ENCODE measurements at regions not wholly inside any gene's neighbourhood (a gene's known extent, or its start where the extent isn't known, plus 50 kb on each side); places are given as distances from the start of the nearest gene placed in this dataset.

GRCh38 chr12:126519833-126520232 lies 1454.6 kb downstream of the AACS start:
- Histone ChIP-seq H3K27ac (ENCODE audit: insufficient read depth, low read length, poor library complexity, severe bottlenecking) (no peak overlapping the region), H3K36me3 (ENCODE audit: control insufficient read depth, insufficient read depth, low read length) (no peaks in the 10 kb centered on the region), H3K9me3 (ENCODE audit: control insufficient read depth, low read length) (no peaks in the 10 kb centered on the region), H3K4me1 (ENCODE audit: control insufficient read depth, insufficient read depth, low read length, poor library complexity, severe bottlenecking) (no peaks in the 10 kb centered on the region), H3K27me3 (replicated peaks; ENCODE audit: control insufficient read depth, insufficient read depth, low read length, poor library complexity, severe bottlenecking) (no peaks in the 10 kb centered on the region), H3K4me3 (ENCODE audit: insufficient read depth, low read depth, low read length, poor library complexity, severe bottlenecking) (no peak overlapping the region)
- DNase-seq = no peak

DNA sequence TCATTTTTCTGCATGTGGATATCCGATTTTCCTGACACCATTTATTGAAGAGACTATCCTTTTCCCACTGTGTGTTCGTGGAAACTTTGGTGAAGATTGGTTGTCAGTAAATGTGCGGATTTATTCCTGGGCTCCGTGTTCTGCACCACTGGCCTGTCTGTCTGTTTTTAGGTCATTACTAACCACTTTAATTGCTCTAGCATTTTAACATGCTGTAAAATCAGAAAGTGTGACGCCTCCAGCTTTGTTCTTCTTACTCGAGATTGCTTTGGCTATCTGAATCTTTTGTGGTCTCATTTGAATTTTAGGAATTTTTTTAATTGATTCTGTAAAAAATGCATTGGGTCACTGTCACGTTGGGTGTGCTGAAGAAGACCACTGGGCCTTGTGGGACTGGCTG lies 1458.7 kb downstream of the AACS start:
- no peak overlapping the region for H3K4me3 ChIP-seq (ENCODE audit: insufficient read depth, low read depth, low read length, poor library complexity, severe bottlenecking)
- H3K27me3 ChIP-seq (replicated peaks; ENCODE audit: control insufficient read depth, insufficient read depth, low read length, poor library complexity, severe bottlenecking) = no peaks in the 10 kb centered on the region
- no peak for DNase-seq
- H3K36me3 ChIP-seq (ENCODE audit: control insufficient read depth, insufficient read depth, low read length) = no peaks in the 10 kb centered on the region
- no peaks in the 10 kb centered on the region for H3K4me1 ChIP-seq (ENCODE audit: control insufficient read depth, insufficient read depth, low read length, poor library complexity, severe bottlenecking)
- no peak overlapping the region for H3K27ac ChIP-seq (ENCODE audit: insufficient read depth, low read length, poor library complexity, severe bottlenecking)
- no peaks in the 10 kb centered on the region for H3K9me3 ChIP-seq (ENCODE audit: control insufficient read depth, low read length)

GRCh38 chr12:126534495-126534894 lies 1469.3 kb downstream of the AACS start:
- Histone ChIP-seq H3K27me3 (replicated peaks; ENCODE audit: control insufficient read depth, insufficient read depth, low read length, poor library complexity, severe bottlenecking) (no peaks in the 10 kb centered on the region), H3K27ac (ENCODE audit: insufficient read depth, low read length, poor library complexity, severe bottlenecking) (no peak overlapping the region), H3K4me3 (ENCODE audit: insufficient read depth, low read depth, low read length, poor library complexity, severe bottlenecking) (no peak overlapping the region), H3K36me3 (ENCODE audit: control insufficient read depth, insufficient read depth, low read length) (no peaks in the 10 kb centered on the region), H3K4me1 (ENCODE audit: control insufficient read depth, insufficient read depth, low read length, poor library complexity, severe bottlenecking) (no peaks in the 10 kb centered on the region), H3K9me3 (ENCODE audit: control insufficient read depth, low read length) (no peaks in the 10 kb centered on the region)
- no peak for DNase-seq

- no peaks in the 10 kb centered on the region for H3K36me3 ChIP-seq (ENCODE audit: control insufficient read depth, insufficient read depth, low read length)
- no peak overlapping the region for H3K4me3 ChIP-seq (ENCODE audit: insufficient read depth, low read depth, low read length, poor library complexity, severe bottlenecking)
- no peaks in the 10 kb centered on the region for H3K4me1 ChIP-seq (ENCODE audit: control insufficient read depth, insufficient read depth, low read length, poor library complexity, severe bottlenecking)
- no peaks in the 10 kb centered on the region for H3K27me3 ChIP-seq (replicated peaks; ENCODE audit: control insufficient read depth, insufficient read depth, low read length, poor library complexity, severe bottlenecking)
- DNase-seq = no peak
- H3K27ac ChIP-seq (ENCODE audit: insufficient read depth, low read length, poor library complexity, severe bottlenecking) = no peak overlapping the region
- no peaks in the 10 kb centered on the region for H3K9me3 ChIP-seq (ENCODE audit: control insufficient read depth, low read length)
Measured at GRCh38 chr12:126534942-126535341, 1469.7 kb downstream of the AACS start.

GRCh38 chr12:126535971-126536370 lies 1470.7 kb downstream of the AACS start:
- no peaks in the 10 kb centered on the region for H3K27me3 ChIP-seq (replicated peaks; ENCODE audit: control insufficient read depth, insufficient read depth, low read length, poor library complexity, severe bottlenecking)
- H3K4me3 ChIP-seq (ENCODE audit: insufficient read depth, low read depth, low read length, poor library complexity, severe bottlenecking) = no peak overlapping the region
- no peaks in the 10 kb centered on the region for H3K9me3 ChIP-seq (ENCODE audit: control insufficient read depth, low read length)
- no peak for DNase-seq
- H3K36me3 ChIP-seq (ENCODE audit: control insufficient read depth, insufficient read depth, low read length) = no peaks in the 10 kb centered on the region
- H3K4me1 ChIP-seq (ENCODE audit: control insufficient read depth, insufficient read depth, low read length, poor library complexity, severe bottlenecking) = no peaks in the 10 kb centered on the region
- no peak overlapping the region for H3K27ac ChIP-seq (ENCODE audit: insufficient read depth, low read length, poor library complexity, severe bottlenecking)

DNA sequence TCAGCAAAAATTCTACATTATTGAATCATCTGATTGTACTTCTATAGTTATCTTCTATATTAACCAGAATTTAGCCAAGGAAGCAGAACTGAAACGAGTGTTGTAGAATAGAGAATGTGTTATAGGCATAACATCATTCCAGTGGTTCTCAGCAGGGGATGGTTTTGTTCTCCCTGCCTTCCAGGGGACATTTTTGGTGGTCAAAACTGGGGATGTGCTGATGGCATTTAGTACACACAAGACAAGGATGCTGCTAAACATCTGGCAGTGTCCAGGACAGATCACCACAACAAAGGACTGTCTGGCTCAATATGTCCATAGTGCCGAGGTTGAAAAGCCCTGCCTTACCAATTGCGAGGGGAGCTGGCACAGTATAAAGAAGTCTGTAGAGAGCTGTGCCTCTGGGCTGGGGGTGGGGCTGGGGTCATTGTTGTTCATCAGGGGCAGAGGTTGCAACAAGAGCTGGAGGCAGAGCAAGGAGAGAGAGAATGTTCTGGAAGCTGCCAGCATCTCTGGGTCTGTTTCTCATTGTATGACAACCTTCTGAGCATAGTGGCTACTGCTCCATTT lies 1472.8 kb downstream of the AACS start:
- H3K36me3 ChIP-seq (ENCODE audit: control insufficient read depth, insufficient read depth, low read length) = no peaks in the 10 kb centered on the region
- no peak for DNase-seq
- no peaks in the 10 kb centered on the region for H3K27me3 ChIP-seq (replicated peaks; ENCODE audit: control insufficient read depth, insufficient read depth, low read length, poor library complexity, severe bottlenecking)
- H3K9me3 ChIP-seq (ENCODE audit: control insufficient read depth, low read length) = no peaks in the 10 kb centered on the region
- H3K4me1 ChIP-seq (ENCODE audit: control insufficient read depth, insufficient read depth, low read length, poor library complexity, severe bottlenecking) = no peaks in the 10 kb centered on the region
- no peak overlapping the region for H3K4me3 ChIP-seq (ENCODE audit: insufficient read depth, low read depth, low read length, poor library complexity, severe bottlenecking)
- H3K27ac ChIP-seq (ENCODE audit: insufficient read depth, low read length, poor library complexity, severe bottlenecking) = no peak overlapping the region

DNA sequence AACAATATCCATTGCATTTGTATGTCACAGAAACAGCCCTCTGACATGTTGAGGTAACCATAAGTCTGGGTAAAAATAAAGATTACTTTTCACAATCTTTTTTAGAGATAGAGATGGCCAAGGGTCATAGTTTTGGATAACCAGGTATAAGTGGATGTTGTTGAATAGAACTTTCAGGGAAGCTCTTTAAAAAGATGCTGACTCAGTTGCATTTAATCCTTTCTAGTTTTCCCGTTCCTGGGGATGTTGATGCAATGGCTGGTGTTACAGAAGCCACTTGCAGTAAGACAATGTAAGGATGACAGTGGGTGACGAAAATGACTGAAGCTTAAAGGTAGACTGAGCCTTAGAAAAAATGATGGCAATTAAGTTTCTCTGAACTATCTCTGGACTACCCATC lies 1473.7 kb downstream of the AACS start:
- Histone ChIP-seq H3K9me3 (ENCODE audit: control insufficient read depth, low read length) (no peaks in the 10 kb centered on the region), H3K4me3 (ENCODE audit: insufficient read depth, low read depth, low read length, poor library complexity, severe bottlenecking) (no peak overlapping the region), H3K36me3 (ENCODE audit: control insufficient read depth, insufficient read depth, low read length) (no peaks in the 10 kb centered on the region), H3K4me1 (ENCODE audit: control insufficient read depth, insufficient read depth, low read length, poor library complexity, severe bottlenecking) (no peaks in the 10 kb centered on the region), H3K27me3 (replicated peaks; ENCODE audit: control insufficient read depth, insufficient read depth, low read length, poor library complexity, severe bottlenecking) (no peaks in the 10 kb centered on the region), H3K27ac (ENCODE audit: insufficient read depth, low read length, poor library complexity, severe bottlenecking) (no peak overlapping the region)
- no peak for DNase-seq

DNA sequence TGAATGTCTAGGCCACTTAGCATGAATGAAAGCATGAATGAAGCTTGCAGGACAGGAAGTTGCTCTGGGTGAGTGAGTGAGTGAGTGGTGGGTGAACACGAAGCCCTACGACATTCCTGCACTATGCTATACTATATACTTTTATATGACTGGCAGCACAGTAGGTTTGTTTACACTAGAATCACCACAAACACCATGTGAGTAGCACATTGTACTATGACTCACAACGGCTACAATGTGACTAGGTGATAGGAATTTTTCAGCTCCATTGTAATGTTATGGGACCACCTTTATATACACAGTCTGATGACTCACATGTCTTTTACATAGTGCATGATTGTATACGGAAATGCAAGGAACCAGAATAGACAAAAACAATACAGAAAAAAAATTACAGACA lies 1480.2 kb downstream of the AACS start:
- no peak overlapping the region for H3K27ac ChIP-seq (ENCODE audit: insufficient read depth, low read length, poor library complexity, severe bottlenecking)
- DNase-seq = no peak

DNA sequence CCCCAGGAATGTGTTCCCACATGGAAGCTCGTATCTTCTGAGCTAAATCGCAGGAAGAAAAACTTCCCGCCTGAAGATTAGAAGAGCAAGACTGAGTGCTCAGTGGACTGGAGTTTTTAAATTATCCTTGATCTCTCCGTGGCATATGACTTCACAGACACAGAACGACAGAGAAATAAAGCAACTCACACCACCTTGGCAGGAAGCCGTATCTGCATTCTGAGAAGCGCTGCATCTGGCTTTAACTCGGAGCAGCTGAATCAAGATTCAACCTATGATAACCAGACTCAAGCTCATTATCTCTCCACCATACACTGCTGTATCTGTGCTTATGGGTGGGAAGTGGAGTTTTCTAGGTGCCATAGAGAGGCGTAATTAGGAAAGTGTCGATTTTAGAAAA lies 1482.7 kb downstream of the AACS start:
- no peaks in the 10 kb centered on the region for H3K9me3 ChIP-seq (ENCODE audit: control insufficient read depth, low read length)
- DNase-seq = no peak
- no peaks in the 10 kb centered on the region for H3K4me1 ChIP-seq (ENCODE audit: control insufficient read depth, insufficient read depth, low read length, poor library complexity, severe bottlenecking)
- H3K27me3 ChIP-seq (replicated peaks; ENCODE audit: control insufficient read depth, insufficient read depth, low read length, poor library complexity, severe bottlenecking) = no peaks in the 10 kb centered on the region
- H3K36me3 ChIP-seq (ENCODE audit: control insufficient read depth, insufficient read depth, low read length) = no peaks in the 10 kb centered on the region
- no peak overlapping the region for H3K4me3 ChIP-seq (ENCODE audit: insufficient read depth, low read depth, low read length, poor library complexity, severe bottlenecking)
- no peak overlapping the region for H3K27ac ChIP-seq (ENCODE audit: insufficient read depth, low read length, poor library complexity, severe bottlenecking)

More for the DNA sequence above, 1480.2 kb downstream of the AACS start:
- Histone ChIP-seq H3K4me3 (ENCODE audit: insufficient read depth, low read depth, low read length, poor library complexity, severe bottlenecking) (no peak overlapping the region), H3K9me3 (ENCODE audit: control insufficient read depth, low read length) (no peaks in the 10 kb centered on the region), H3K36me3 (ENCODE audit: control insufficient read depth, insufficient read depth, low read length) (no peaks in the 10 kb centered on the region), H3K27me3 (replicated peaks; ENCODE audit: control insufficient read depth, insufficient read depth, low read length, poor library complexity, severe bottlenecking) (no peaks in the 10 kb centered on the region), H3K4me1 (ENCODE audit: control insufficient read depth, insufficient read depth, low read length, poor library complexity, severe bottlenecking) (no peaks in the 10 kb centered on the region)

DNA sequence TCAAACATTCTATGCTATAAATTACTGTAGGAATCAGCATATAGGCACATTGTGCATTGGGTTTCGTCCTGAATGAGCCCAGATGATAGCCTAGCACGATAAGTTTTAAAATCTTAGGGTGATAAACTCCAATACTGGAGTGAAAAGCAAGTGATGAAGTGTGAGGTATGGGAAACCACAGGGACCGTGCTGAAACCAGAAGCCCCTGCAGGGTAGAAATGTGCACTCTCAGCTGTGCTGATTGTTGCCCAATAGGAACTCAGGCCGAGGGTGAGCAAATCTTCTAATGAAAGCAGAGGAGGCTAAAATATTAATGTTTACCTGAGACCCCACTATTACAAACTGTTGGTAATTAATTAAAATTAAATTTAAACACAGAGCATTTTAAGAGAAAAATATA lies 1486.6 kb downstream of the AACS start:
- Histone ChIP-seq H3K4me1 (ENCODE audit: control insufficient read depth, insufficient read depth, low read length, poor library complexity, severe bottlenecking) (no peaks in the 10 kb centered on the region), H3K36me3 (ENCODE audit: control insufficient read depth, insufficient read depth, low read length) (no peaks in the 10 kb centered on the region), H3K9me3 (ENCODE audit: control insufficient read depth, low read length) (no peaks in the 10 kb centered on the region), H3K27ac (ENCODE audit: insufficient read depth, low read length, poor library complexity, severe bottlenecking) (no peak overlapping the region), H3K4me3 (ENCODE audit: insufficient read depth, low read depth, low read length, poor library complexity, severe bottlenecking) (no peak overlapping the region), H3K27me3 (replicated peaks; ENCODE audit: control insufficient read depth, insufficient read depth, low read length, poor library complexity, severe bottlenecking) (no peaks in the 10 kb centered on the region)
- DNase-seq = no peak

DNA sequence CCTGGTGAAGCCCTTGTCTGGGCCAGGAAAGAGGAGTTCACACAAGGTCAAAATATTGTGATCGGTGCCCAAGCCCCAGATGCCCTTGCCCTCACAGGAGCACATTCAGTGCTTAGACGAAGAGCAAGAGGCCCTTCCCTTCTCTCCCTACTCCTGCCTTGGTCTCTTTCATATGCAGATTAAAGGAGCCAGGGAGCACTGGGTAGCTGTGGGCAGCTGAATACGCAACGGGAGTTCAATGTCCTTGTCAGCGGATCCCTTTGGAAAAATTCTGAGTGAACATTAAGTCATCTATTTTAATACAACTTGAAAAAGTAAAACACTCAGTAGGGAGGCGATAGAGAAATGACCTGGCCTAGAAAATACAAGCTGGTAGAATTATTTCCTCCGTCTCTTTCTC lies 1489.4 kb downstream of the AACS start:
- no peaks in the 10 kb centered on the region for H3K36me3 ChIP-seq (ENCODE audit: control insufficient read depth, insufficient read depth, low read length)
- no peak overlapping the region for H3K4me3 ChIP-seq (ENCODE audit: insufficient read depth, low read depth, low read length, poor library complexity, severe bottlenecking)
- no peaks in the 10 kb centered on the region for H3K27me3 ChIP-seq (replicated peaks; ENCODE audit: control insufficient read depth, insufficient read depth, low read length, poor library complexity, severe bottlenecking)
- no peak overlapping the region for H3K27ac ChIP-seq (ENCODE audit: insufficient read depth, low read length, poor library complexity, severe bottlenecking)
- no peak for DNase-seq
- no peaks in the 10 kb centered on the region for H3K9me3 ChIP-seq (ENCODE audit: control insufficient read depth, low read length)
- H3K4me1 ChIP-seq (ENCODE audit: control insufficient read depth, insufficient read depth, low read length, poor library complexity, severe bottlenecking) = no peaks in the 10 kb centered on the region

Measured in effector memory CD4-positive, alpha-beta T cell (primary cell).